ENCODE measurements at regions not wholly inside any gene's neighbourhood (a gene's known extent, or its start where the extent isn't known, plus 50 kb on each side); places are given as distances from the start of the nearest gene placed in this dataset.

DNA sequence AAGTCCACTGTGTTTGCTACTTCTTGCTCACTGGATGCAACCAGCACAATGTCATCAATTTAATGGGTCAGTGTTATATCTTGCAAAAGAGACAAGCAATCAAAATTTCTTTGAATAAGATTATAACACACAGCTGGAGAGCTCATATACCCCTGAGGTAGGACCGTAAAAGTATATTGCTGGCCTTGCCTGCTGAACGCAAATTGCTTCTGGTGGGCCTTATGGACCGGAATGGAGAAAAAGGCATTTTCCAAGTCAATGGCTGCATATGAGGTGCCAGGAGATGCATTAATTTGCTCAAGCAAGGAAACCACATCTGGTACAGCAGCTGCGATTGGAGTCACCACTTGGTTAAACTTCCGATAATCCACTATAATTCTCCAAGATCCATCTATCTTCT lies 119.1 kb downstream of the ZNF280B start:
- TF ChIP-seq POLR2AphosphoS5 (IDR thresholded peaks at IDR 0.05; ENCODE audit: low read depth, low read length) (no peak), EGR1 (IDR thresholded peaks at IDR 0.05; ENCODE audit: borderline replicate concordance, low read depth, low read length) (no peak), RFX5 (IDR thresholded peaks at IDR 0.05; ENCODE audit: borderline replicate concordance, low read depth, low read length) (no peak), EP300 (IDR thresholded peaks at IDR 0.05; ENCODE audit: borderline replicate concordance in 1 of 2, low read depth in 2 of 2, low read length in 2 of 2) (no peak), ZNF274 (IDR thresholded peaks at IDR 0.05; ENCODE audit: borderline replicate concordance, extremely low read depth, low read length) (no peak), POLR2A (IDR thresholded peaks at IDR 0.05; ENCODE audit: control extremely low read depth in 1 of 2, low read depth in 2 of 2, low read length in 2 of 2) (no peak), SIN3A (conservative IDR thresholded peaks at IDR 0.05 in 1 of 2, IDR thresholded peaks at IDR 0.05 in 1 of 2; ENCODE audit: low read depth in 1 of 2, low read length in 2 of 2) (no peak)
- TF ChIP-seq, protein P1, sequence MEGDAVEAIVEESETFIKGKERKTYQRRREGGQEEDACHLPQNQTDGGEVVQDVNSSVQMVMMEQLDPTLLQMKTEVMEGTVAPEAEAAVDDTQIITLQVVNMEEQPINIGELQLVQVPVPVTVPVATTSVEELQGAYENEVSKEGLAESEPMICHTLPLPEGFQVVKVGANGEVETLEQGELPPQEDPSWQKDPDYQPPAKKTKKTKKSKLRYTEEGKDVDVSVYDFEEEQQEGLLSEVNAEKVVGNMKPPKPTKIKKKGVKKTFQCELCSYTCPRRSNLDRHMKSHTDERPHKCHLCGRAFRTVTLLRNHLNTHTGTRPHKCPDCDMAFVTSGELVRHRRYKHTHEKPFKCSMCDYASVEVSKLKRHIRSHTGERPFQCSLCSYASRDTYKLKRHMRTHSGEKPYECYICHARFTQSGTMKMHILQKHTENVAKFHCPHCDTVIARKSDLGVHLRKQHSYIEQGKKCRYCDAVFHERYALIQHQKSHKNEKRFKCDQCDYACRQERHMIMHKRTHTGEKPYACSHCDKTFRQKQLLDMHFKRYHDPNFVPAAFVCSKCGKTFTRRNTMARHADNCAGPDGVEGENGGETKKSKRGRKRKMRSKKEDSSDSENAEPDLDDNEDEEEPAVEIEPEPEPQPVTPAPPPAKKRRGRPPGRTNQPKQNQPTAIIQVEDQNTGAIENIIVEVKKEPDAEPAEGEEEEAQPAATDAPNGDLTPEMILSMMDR (IDR thresholded peaks at IDR 0.05; ENCODE audit: control extremely low read depth in 1 of 3, insufficient read depth in 1 of 3, low read depth in 1 of 3, low read length in 3 of 3) = no peak

Measured in H1 (cell line).